ENCODE measurements at regions not wholly inside any gene's neighbourhood (a gene's known extent, or its start where the extent isn't known, plus 50 kb on each side); places are given as distances from the start of the nearest gene placed in this dataset.

GRCh38 chr6:117138920-117139319 is 126.4 kb upstream of the VGLL2 start:
- Histone ChIP-seq H3K4me3 (ENCODE audit: low read length, poor library complexity, severe bottlenecking) (no peak overlapping the region), H3K9me2 (replicated peaks; ENCODE audit: low read depth, low read length) (no peaks in the 10 kb centered on the region), H2AFZ (ENCODE audit: low read length) (no peak overlapping the region), H3K4me2 (ENCODE audit: low read depth, low read length, poor library complexity, severe bottlenecking) (no peak overlapping the region), H3K27me3 (ENCODE audit: insufficient read depth, low read length, poor library complexity, severe bottlenecking) (no peaks in the 10 kb centered on the region), H4K20me1 (ENCODE audit: insufficient read depth, low read length, poor library complexity, severe bottlenecking) (no peaks in the 10 kb centered on the region), H3K79me2 (ENCODE audit: insufficient read depth, low read length) (no peaks in the 10 kb centered on the region), H3F3A (ENCODE audit: low read depth) (no peaks in the 10 kb centered on the region), H3K9me3 (ENCODE audit: insufficient read depth, low read depth, low read length) (no peaks in the 10 kb centered on the region), H3K4me1 (ENCODE audit: insufficient read depth, low read length, poor library complexity, severe bottlenecking) (no peaks in the 10 kb centered on the region), H3K9ac (ENCODE audit: low read depth, low read length, poor library complexity, severe bottlenecking) (no peak overlapping the region), H3K36me3 (ENCODE audit: insufficient read depth, low read length) (no peaks in the 10 kb centered on the region)
- TF ChIP-seq, protein P1, sequence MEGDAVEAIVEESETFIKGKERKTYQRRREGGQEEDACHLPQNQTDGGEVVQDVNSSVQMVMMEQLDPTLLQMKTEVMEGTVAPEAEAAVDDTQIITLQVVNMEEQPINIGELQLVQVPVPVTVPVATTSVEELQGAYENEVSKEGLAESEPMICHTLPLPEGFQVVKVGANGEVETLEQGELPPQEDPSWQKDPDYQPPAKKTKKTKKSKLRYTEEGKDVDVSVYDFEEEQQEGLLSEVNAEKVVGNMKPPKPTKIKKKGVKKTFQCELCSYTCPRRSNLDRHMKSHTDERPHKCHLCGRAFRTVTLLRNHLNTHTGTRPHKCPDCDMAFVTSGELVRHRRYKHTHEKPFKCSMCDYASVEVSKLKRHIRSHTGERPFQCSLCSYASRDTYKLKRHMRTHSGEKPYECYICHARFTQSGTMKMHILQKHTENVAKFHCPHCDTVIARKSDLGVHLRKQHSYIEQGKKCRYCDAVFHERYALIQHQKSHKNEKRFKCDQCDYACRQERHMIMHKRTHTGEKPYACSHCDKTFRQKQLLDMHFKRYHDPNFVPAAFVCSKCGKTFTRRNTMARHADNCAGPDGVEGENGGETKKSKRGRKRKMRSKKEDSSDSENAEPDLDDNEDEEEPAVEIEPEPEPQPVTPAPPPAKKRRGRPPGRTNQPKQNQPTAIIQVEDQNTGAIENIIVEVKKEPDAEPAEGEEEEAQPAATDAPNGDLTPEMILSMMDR (conservative IDR thresholded peaks at IDR 0.05; ENCODE audit: low read length) = no peak
- no peak for TF ChIP-seq EZH2phosphoT487 (IDR thresholded peaks at IDR 0.05; ENCODE audit: borderline replicate concordance)

DNA sequence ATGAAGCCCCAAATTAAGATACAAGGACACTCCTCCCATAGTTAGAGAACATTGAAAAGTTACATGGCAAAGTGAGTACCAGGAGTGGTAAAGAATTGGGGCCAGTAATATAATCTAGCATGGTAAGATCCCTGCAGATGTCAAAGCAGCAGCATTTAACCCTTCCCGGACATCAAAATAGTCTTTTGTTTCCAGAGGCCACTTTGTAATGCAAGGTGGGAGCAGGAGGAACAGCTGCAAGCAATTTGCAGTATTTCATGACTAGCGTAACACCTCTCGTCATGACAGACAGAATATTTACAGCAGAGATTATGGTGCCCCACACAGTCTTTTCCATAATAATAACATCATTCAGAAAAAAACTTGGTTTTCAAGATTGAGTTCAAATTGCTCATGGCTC is 123.2 kb upstream of the VGLL2 start:
- Histone ChIP-seq H3K27me3 (ENCODE audit: insufficient read depth, low read length, poor library complexity, severe bottlenecking) (no peaks in the 10 kb centered on the region), H4K20me1 (ENCODE audit: insufficient read depth, low read length, poor library complexity, severe bottlenecking) (no peaks in the 10 kb centered on the region), H3K9ac (ENCODE audit: low read depth, low read length, poor library complexity, severe bottlenecking) (no peak overlapping the region), H3K9me2 (replicated peaks; ENCODE audit: low read depth, low read length) (no peaks in the 10 kb centered on the region), H2AFZ (ENCODE audit: low read length) (no peak overlapping the region), H3K4me2 (ENCODE audit: low read depth, low read length, poor library complexity, severe bottlenecking) (no peak overlapping the region), H3K79me2 (ENCODE audit: insufficient read depth, low read length) (no peaks in the 10 kb centered on the region), H3K4me3 (ENCODE audit: low read length, poor library complexity, severe bottlenecking) (no peak overlapping the region), H3F3A (ENCODE audit: low read depth) (no peaks in the 10 kb centered on the region), H3K9me3 (ENCODE audit: insufficient read depth, low read depth, low read length) (no peaks in the 10 kb centered on the region), H3K4me1 (ENCODE audit: insufficient read depth, low read length, poor library complexity, severe bottlenecking) (no peaks in the 10 kb centered on the region), H3K36me3 (ENCODE audit: insufficient read depth, low read length) (no peaks in the 10 kb centered on the region)
- TF ChIP-seq EZH2phosphoT487 (IDR thresholded peaks at IDR 0.05; ENCODE audit: borderline replicate concordance) = no peak
- TF ChIP-seq, protein P1 (conservative IDR thresholded peaks at IDR 0.05; ENCODE audit: low read length) = no peak

DNA sequence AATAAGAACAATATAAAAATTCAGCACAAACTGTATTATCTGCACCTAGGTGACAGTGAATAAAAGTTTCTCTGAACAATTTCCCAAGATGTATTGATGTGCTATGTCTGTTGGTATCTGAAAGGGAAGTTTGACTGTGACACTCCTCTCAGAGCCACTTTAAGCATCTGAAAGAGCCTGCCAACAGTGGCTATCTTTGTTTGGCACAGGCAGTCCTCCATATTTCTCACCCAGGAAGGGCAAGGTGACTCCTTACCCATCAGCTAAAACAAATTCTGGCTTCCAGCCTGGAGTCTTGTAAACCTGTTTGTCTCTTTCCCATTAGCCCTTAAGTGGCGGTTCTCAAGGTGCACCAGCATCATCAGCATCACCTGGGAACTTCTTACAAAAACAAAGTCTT is 122.4 kb upstream of the VGLL2 start:
- Histone ChIP-seq H2AFZ (ENCODE audit: low read length) (no peak overlapping the region), H3K79me2 (ENCODE audit: insufficient read depth, low read length) (no peaks in the 10 kb centered on the region), H3K27me3 (ENCODE audit: insufficient read depth, low read length, poor library complexity, severe bottlenecking) (no peaks in the 10 kb centered on the region), H3F3A (ENCODE audit: low read depth) (no peaks in the 10 kb centered on the region), H3K4me1 (ENCODE audit: insufficient read depth, low read length, poor library complexity, severe bottlenecking) (no peaks in the 10 kb centered on the region), H3K9me2 (replicated peaks; ENCODE audit: low read depth, low read length) (no peaks in the 10 kb centered on the region), H4K20me1 (ENCODE audit: insufficient read depth, low read length, poor library complexity, severe bottlenecking) (no peaks in the 10 kb centered on the region), H3K36me3 (ENCODE audit: insufficient read depth, low read length) (no peaks in the 10 kb centered on the region), H3K9ac (ENCODE audit: low read depth, low read length, poor library complexity, severe bottlenecking) (no peak overlapping the region), H3K4me3 (ENCODE audit: low read length, poor library complexity, severe bottlenecking) (no peak overlapping the region), H3K9me3 (ENCODE audit: insufficient read depth, low read depth, low read length) (no peaks in the 10 kb centered on the region), H3K4me2 (ENCODE audit: low read depth, low read length, poor library complexity, severe bottlenecking) (no peak overlapping the region)
- TF ChIP-seq EZH2phosphoT487 (IDR thresholded peaks at IDR 0.05; ENCODE audit: borderline replicate concordance) = no peak
- TF ChIP-seq, protein P1 (conservative IDR thresholded peaks at IDR 0.05; ENCODE audit: low read length) = no peak
